HepG2 (cell line): ENCODE measurements at regions not wholly inside any gene's neighbourhood (a gene's known extent, or its start where the extent isn't known, plus 50 kb on each side); places are given as distances from the start of the nearest gene placed in this dataset.

Source experiments
- ARID5B ChIP-seq: IDR thresholded peaks from 2 replicates; pipeline ENCODE4 v1.4.0; 2020; ENCODE audit warnings: mild to moderate bottlenecking, missing genetic modification reagents
- CHD4 ChIP-seq: fragments of 200-600 bp; sonication (generic); IDR thresholded peaks from 2 replicates; pipeline ENCODE4 v1.7.0; 2017; ENCODE audit warnings: mild to moderate bottlenecking, low read length, borderline replicate concordance
- CREB1 ChIP-seq, 2 experiments: fragments of 450-650 bp in 1 of 2; IDR thresholded peaks; 2 replicates each; pipeline ENCODE4 v1.6.1; 2016 to 2017; ENCODE audit warnings: control low read depth in 1 of 2, mild to moderate bottlenecking in 1 of 2, missing compliant biosample characterization in 1 of 2, missing genetic modification characterization in 1 of 2
- CTCF ChIP-seq: sonication (generic); formaldehyde crosslinking; IDR thresholded peaks from 2 replicates; pipeline ENCODE4 v1.5.0; 2020; ENCODE audit warnings: mild to moderate bottlenecking, missing genetic modification reagents, moderate library complexity
- EP300 ChIP-seq, 3 experiments: sonication (generic) in 1 of 3; formaldehyde crosslinking in 1 of 3; IDR thresholded peaks; 2 replicates each; pipeline versions ENCODE4 v1.5.1 to v1.6.1; 2011 to 2020; ENCODE audit warnings: low read depth in 2 of 3, low read length in 2 of 3, borderline replicate concordance in 1 of 3, improper control_type of control experiment in 1 of 3, mild to moderate bottlenecking in 1 of 3, missing genetic modification reagents in 1 of 3, moderate library complexity in 1 of 3
- KLF11 ChIP-seq: IDR thresholded peaks from 2 replicates; pipeline ENCODE4 v1.6.1; 2016; ENCODE audit warnings: missing compliant biosample characterization
- MXD1 ChIP-seq: sonication (generic); formaldehyde crosslinking; IDR thresholded peaks from 2 replicates; pipeline ENCODE4 v1.4.0; 2020; ENCODE audit warnings: mild to moderate bottlenecking, missing genetic modification reagents
- NFIC ChIP-seq: IDR thresholded peaks from 2 replicates; pipeline ENCODE4 v1.6.1; 2012; ENCODE audit warnings: mild to moderate bottlenecking, low read length, inconsistent platforms
- PITX1 ChIP-seq: sonication (generic); formaldehyde crosslinking; IDR thresholded peaks from 2 replicates; pipeline ENCODE4 v1.5.1; 2020; ENCODE audit warnings: mild to moderate bottlenecking, missing genetic modification reagents
- POLR2A ChIP-seq, 2 experiments: IDR thresholded peaks; 2 replicates each; pipeline ENCODE4 v1.6.1; 2011; ENCODE audit warnings: low read depth in 2 of 2, low read length in 2 of 2, mild to moderate bottlenecking in 1 of 2, moderate library complexity in 1 of 2; ENCODE audit not compliant: insufficient read depth in 1 of 2
- SAP130 ChIP-seq: IDR thresholded peaks from 2 replicates; pipeline ENCODE4 v1.6.1; 2016; ENCODE audit warnings: low read depth
- TCF7 ChIP-seq: sonication (generic); IDR thresholded peaks from 2 replicates; pipeline ENCODE4 v1.6.1; 2016; ENCODE audit warnings: antibody characterized with exemption, low read depth
- ZBTB20 ChIP-seq: sonication (generic); formaldehyde crosslinking; IDR thresholded peaks from 2 replicates; pipeline ENCODE4 v1.8.1; 2023; ENCODE audit warnings: missing genetic modification reagents, low read depth, mild to moderate bottlenecking, borderline replicate concordance
- ZNF513 ChIP-seq: sonication (generic); formaldehyde crosslinking; conservative IDR thresholded peaks from 2 replicates; pipeline ENCODE4 v1.5.0; 2020; ENCODE audit warnings: missing genetic modification reagents

- TF ChIP-seq ZNF513 (no peak), KLF11 (CRISPR knock-in tag) (no peak), CREB1 (IDR thresholded peaks at IDR 0.05) (no peak), CREB1 (CRISPR knock-in tag; IDR thresholded peaks at IDR 0.05) (no peak), EP300 (IDR thresholded peaks at IDR 0.05; ENCODE audit: low read depth in 2 of 2, low read length in 2 of 2) (no peak), EP300 (CRISPR knock-in tag; IDR thresholded peaks at IDR 0.05; ENCODE audit: borderline replicate concordance) (no peak), CTCF (no peak), ARID5B (CRISPR knock-in tag) (no peak), POLR2A (IDR thresholded peaks at IDR 0.05; ENCODE audit: insufficient read depth in 1 of 2, low read depth in 2 of 2, low read length in 2 of 2) (no peak), MXD1 (no peak), TCF7 (no peak), PITX1 (CRISPR knock-in tag) (no peak), SAP130 (CRISPR knock-in tag) (no peak), NFIC (no peak), ZBTB20 (CRISPR knock-in tag) (no peak), CHD4 (no peak)
Observed at GRCh38 chr10:62480196-62480595, 106.0 kb downstream of the ZNF365 start.
